ENCODE measurements at regions not wholly inside any gene's neighbourhood (a gene's known extent, or its start where the extent isn't known, plus 50 kb on each side); places are given as distances from the start of the nearest gene placed in this dataset.

DNA sequence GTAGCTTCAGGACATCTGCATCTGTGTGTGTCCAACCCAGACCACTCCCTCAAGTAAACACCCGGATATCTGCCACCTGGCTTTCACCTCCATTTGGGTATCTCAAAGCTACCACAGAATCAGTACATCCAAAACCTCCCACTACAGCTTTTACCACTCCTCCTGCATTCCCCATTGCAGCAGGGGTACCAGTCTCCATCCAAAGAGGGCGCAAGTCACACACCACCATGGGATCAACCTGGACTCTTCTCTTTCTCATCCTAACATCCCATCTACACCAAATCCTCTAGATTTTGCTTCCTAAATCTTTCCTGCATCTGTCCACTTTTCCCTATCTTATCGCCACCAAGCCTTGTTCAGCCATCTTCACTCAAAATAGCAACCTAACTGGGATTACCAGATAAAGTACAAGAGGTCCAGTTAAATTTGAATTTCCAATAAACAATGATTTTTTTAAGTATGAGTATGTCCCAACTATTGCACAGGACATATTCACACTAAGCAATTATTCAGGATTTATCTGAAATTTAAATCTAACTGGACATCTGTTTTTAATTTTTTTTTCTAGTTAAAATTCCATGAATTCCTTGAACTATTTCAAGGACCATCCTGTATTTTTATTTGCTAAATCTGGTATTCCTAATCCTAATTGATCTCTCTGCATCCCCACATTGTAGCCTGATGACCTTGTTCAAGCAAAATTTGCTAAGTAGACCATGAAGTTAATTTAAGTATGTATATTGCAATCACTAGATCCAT lies 164.3 kb upstream of the MLN start:
- DNase-seq (ENCODE audit: low read depth) = no peak

DNA sequence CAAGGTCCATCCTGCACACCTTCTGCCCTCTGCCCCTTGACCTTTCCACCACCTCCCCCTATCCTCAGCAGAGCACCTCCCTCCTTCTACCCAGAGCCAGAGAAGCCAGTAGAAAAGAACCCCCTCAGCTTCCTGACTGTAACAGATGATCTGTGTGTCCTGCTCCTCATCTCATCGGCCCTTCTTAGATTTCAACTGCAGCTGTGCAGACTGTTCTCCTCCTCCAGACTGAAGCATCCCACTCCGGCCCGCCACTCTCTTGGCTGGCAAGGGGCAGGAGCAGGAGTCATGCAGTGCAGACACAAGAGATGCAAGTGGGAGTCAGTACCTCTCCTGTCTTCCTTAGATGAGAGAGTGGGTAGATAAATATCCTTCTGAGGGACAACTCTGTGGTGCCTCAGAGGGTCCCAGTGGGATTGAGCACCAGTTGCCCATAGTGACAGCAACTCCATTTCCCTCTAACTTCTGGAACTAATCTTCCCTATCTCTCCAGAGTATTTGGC lies 163.5 kb upstream of the MLN start:
- DNase-seq (ENCODE audit: low read depth) = peak; percentile 5

DNA sequence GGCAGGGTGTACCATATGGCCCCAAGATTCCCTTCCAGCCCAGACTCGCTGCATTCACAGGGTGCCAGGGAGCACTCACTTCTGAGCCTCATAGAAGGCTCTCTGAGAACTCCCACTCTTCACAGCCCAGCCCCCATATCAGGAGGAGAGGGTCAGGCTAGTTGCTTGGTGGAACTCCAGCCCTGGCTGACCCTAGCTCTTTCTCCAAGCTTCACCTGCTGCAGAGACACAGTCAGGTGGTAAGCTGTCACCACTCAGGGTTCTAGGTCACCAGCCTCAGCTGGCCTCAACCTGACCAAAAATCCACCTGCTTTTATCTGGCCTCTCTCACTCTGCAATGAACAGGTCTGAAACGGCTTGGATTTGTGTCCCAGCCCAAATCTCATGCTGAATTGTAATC lies 162.7 kb upstream of the MLN start:
- DNase-seq (ENCODE audit: low read depth) = no peak

DNA sequence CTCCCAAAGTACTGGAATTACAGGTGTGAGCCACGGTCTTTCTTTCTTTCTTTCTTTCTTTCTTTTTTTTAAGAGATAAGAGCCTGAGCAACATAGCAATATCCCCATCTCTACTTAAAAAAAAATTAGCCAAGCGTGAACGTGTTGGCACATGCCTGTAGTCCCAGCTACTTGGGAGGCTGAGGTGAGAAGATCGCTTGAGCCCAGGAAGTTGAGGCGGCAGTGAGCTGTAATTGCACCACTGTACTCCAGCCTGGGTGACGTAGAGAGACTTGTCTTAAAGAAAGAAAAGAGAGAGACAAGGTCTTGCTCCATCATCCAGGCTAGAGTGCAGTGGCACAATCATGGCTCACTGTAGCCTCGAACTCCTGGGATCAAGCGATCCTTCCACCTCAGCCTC lies 162.0 kb upstream of the MLN start:
- DNase-seq (ENCODE audit: low read depth) = no peak

DNA sequence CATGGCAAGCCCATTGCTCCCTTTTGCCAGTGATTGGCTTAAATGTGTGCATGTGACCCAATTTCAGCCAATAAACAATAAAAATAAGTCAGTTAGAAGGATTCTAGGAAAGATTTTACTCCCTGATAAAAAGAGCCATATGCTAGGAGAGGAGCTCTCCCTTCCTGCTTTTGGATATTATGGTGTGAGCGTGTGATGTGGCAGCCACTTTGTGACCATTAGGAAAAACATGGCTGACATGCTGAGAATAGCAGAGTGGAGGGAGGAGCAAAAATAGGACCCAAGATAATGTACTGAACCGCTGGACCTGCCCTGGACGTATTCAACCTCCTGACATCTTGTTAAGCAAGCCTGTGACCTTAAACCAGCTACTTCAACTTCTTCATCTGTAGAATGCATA lies 160.6 kb upstream of the MLN start:
- DNase-seq (ENCODE audit: low read depth) = no peak

DNA sequence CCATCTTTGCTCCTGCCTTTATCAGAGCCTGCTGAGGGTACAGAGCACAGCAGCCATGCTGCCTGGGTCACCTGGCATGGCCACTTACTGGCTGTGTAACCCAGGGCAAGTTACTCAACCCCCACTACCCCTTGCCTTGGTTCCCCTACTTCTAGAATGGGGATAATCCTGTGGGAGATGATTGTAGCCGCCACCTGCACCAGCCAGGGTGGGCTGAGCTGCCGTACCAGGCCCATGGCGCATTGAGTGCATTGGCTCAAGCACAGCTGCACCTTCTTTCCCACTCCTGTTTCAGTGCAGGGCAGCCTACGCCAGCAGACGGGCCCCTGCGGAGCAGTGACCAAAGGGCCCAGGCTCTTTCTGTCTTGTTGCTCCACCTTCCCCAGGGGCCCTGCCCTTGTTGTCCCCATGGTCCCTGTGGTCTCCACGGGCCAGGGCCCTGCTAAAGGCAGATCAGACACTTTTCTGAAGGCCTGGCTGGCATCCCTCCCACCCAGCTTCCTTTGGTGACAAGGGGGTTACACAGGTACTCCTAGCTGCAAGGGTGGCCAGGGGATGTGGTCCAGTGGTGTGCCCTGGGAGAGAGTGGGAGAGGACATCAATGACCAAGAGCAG lies 159.4 kb upstream of the MLN start:
- DNase-seq (ENCODE audit: low read depth) = no peak

DNA sequence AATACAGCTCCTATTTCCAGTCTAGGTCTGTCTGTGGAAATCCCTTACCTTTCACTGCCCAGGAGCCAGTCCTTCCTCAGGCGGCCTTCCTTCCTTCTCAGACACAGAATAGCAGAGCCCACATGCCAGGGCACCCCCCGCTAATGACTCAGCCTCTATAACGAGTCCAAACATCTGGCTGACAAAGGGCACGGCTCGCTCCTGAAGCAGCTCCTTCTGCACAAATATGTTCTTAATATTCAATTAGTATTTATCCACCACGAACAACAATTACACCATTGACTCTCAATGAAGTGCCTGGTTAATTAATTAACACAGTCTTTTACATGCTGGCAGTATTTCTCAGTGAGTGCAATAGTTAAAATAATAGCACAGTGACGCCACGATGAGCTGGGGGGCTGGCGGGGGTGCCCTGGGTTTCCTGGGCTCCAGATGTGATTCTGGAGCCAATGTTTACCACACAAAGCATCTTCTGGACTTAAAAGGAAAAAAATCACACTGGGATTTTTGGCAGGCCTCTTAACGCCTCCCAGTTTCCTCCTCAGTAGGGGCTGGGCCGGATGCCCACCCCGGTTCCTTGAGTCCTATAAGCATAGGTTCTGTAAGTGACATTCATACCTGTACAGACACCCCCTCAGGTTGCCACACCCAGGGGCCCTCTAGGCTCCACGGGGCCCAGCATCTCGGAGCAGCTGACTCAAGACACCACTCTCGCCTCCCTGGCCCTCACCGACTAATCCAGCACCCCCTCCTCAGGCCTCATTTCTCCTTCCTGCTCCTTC lies 158.6 kb upstream of the MLN start:
- peak; percentile 17 for DNase-seq (ENCODE audit: low read depth)

DNA sequence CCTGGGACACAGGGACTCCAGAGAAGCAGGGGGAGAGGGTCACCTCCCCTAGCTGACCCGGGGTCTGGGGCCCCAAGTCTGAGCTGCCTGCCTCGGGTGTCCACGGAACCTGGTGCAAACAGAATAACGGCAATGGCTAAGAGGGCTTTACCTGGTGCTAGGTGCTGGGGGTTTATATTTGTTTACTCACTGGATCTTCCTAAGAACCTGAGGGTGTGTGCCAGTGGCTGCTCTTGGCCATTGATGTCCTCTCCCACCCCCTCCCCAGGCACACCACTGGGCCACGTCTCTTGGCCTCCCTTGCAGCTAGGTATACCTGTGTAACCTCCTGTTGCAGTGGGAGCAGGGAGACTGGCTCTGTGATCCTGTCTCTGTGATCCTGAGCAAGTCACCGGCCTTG lies 157.9 kb upstream of the MLN start:
- no peak for DNase-seq (ENCODE audit: low read depth)

DNA sequence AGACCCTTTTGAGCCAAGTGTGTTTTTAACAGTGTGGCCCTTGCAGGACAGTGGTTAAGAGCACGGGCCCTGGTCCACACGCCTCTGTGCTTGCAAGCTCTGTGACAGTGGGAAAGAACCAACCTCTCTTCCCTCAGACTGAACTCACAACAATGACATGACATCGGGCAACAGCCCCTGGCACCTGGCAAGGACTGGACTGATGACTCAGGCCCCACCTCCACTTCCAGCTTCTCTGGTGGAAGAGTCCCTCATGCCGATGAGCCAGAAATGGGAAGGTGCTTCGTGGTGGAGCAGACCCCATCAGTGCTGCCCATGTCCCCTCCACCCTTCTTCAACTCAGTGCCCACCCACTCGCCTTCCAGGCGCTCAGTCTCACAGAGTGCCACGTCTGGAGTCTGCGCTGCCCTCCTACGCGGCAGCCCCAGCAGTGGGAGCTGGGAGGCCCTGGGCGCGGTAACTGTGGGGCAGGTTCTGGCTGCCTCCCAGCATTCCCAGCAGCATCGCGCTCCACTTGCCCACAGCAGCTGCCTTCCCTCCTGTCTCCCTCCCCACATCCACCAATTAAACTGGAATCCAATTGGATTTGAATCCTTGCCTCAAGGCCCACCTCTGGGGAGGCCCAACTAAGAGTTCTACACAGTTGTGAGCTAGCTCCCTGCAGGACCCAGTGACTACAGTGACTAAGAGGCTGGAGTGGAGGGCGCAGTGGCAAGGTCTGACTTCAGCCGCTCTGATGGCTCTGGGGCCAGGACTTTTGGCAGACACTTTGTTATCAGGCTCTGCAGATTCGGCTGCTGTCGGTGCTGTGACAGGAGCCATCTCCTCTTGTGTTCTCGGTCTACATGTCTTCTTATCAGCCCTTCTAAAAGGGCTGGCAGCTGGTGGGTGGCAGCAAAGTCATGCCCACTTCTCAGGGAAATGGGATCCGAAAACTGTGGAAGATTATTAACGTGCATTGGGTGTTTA lies 156.8 kb upstream of the MLN start:
- DNase-seq (ENCODE audit: low read depth) = no peak

DNA sequence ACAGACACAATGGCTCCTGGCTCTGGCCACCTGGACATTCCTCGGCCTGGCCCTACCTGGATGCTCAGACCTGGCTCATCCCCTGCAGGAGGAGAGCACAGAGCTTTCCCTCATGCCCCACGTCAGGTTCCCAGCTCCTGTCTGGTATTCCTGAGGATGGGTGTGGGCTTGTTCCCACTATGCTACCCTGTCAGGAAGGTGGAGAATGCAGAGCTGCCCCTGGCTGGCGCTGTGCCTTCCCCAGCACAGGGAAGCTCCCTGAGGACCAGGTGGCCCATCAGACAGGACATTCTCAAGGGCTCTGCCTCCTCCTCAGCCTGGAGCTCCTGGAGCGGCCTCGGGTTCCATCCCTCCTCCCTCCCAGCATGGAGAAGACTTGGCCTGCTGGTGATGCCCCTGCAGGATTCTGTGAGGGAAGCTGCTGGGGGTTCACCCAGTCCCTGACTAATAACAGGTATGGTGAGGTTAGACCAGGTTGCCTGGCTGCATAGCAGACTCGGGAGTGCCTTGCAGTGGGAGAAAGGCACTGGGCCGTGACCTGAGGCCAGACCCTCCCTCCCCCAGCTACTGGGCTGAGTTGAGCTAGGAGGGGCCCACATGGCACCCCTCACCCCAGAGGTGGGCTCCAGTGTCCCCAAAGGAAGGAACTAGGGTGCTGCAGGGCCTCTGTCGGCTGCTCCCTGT lies 156.0 kb upstream of the MLN start:
- DNase-seq (ENCODE audit: low read depth) = no peak

DNA sequence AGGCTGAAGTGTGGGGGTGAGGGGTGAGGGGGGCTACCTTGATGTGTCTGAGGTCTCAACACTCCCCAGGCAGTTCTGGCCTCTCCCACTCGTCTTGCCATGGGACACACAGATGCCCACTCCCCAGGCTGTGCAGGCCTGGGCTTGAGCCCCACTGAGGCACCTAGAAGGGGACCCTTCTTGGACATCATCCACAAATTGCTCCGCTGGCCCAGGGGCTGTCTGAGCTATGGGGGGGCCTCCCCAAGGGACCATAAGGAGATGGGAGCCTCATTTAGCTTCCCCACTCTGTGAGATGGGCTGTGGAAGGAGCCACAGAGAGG lies 155.5 kb upstream of the MLN start:
- no peak for DNase-seq (ENCODE audit: low read depth)

DNA sequence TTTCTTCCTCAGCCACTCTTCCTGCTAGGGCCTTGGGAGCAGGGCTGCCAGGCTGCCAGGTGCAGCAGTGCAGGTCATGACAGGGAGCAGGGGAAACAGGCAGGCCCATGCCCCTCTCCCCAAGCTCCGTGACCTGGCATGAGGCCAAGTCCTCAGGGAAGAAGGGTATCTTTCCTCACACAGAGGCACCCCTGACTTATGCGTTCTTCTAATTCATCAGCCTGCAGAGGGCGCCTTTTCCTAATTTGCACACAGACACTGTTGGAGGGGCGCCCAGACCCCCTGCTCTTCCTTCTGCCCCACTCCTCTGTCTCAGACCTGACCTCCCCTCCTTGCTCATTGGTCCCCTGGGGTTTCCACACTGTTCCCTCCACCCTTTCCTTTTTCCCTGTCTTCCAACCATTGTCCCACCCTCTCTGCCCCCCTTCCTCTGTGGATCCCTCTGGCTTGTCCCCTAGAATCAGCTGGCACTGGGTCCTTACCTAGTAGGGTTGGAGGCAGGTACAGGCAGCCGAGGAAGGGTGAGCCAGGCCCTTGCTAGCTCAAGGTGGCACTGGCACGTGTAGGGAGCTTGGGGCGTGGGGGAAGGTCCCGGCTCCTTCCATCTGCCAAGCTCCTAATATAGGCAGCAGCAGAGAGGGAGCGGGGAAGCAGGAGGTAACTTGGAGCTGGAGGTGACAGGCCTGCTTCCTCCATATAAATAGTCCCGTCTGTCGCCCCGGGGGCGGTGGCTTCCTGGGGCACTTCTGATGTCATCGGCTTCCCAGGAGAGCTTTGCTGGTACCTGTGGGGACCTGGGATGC lies 154.9 kb upstream of the MLN start:
- no peak for DNase-seq (ENCODE audit: low read depth)

DNA sequence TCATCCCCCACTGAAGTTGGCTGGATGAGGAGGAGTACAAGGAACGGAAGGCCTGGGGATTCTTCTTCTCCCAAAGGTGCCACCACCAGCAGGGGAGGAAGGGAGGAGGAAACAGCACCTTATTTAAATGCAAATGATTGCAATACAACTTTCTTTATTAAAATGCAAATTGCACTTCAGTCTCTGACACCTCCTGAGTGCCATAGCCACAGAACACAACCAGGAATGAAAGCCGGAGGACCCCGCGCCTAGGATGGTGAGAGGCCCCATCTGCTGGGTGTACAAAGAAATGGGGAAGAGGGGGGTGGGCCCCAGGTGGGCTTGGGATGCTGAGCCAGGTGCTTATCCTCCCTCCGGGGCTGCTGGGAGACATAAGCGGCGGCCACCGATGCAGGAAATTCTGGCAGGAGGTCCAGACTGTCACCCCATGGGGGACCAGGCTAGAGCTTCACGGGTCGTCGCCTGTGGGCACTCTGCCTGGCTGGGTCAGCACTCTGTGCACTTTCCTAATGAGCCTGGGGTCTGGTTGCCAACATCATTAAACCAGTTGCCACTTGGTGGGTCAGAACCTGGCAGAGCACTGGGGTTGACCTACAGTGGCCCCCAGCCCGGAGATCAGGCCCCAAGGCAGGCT lies 154.2 kb upstream of the MLN start:
- no peak for DNase-seq (ENCODE audit: low read depth)

DNA sequence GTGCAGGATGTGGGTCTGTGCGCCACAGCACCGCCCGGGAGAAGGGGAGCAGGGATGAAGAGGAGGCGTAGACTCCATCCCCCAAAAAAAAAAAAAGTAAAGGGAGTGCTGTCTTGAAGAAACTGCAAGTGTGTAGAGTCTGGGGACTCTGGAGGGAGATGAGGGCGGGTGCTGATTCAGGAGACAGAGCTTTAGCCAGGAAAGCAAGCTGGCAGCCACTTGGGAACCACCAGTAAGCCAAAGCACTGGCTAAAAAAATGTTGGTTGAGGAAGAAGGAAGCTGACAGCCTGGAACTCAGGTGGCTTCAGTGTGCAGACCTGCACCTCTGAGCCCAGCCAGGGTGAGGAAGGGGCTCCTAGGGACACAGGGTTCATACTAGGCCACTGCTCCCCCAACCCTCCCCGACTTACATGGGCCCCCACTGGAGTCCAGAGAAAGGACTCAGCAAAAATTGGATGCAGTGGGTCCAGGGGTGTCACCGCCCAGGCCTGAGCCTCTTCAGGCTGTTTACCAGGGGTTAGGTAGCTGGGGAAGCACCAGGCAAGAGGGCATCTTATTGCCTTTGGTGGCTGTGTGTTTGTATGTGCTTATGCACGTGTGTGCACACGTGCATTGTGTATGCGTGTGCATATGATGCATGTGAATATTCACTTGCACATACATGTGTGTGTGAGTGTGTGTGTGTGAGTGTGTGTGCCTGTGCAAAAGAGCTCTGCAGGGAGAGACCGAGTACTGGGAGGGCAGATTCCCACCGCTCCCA lies 153.5 kb upstream of the MLN start:
- DNase-seq (ENCODE audit: low read depth) = no peak

DNA sequence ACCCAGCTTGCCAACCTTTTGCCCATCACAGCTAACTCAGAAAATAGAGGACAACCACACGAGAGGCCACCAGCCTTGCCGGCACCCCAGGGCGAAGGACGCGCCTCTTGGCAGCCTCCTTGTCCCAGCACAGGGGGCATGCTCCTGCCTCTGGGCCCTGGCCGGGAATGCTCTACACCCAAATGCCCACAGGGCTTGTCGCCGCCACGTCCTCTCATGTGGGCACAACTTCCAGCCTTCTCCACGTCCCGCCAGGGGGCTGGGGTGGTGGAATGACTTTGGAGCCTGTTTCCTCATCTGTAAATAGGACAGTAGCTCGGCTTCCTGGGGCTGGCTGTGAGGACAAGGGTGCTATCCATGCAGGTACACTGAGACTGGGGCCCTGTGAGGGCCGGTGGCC lies 152.4 kb upstream of the MLN start:
- no peak for DNase-seq (ENCODE audit: low read depth)

DNA sequence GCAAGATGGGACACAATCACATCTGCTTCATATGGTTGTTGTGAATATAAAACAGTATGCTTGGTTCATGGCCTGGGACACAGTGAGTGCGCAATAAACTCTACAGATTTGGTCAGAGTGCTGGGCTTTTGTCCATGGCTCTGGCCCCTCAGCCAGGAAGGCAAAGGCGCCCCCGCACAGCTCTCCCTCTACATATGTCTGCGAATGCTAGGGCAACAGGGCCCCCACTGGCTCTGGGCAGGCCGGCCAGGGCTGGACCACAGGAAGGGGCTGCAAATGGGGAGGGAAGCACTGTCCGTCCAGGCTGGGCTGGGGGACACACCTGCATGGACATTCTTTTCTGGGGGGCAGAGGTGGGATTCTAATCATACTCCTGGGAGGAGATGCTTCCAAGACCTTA lies 151.8 kb upstream of the MLN start:
- DNase-seq (ENCODE audit: low read depth) = no peak

DNA sequence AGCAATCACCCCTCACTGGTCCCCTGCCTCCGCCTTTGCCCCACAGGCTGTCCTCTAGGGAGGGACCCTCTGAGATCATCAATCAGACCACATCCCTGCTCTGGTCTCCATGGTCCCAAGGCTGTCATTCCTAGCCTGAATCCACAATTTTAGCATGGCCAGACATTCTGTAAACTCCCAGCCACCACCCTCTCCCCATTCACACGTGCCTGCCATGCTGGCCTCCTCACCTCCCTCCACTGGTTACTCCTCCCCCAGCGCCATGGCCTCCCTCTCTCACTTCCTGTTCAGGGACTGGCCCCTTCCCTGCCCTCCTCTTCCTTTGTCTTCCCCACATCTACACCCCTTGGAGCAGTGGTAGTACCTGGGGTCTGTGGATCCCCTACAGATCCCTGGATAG lies 150.7 kb upstream of the MLN start:
- no peak for DNase-seq (ENCODE audit: low read depth)

DNA sequence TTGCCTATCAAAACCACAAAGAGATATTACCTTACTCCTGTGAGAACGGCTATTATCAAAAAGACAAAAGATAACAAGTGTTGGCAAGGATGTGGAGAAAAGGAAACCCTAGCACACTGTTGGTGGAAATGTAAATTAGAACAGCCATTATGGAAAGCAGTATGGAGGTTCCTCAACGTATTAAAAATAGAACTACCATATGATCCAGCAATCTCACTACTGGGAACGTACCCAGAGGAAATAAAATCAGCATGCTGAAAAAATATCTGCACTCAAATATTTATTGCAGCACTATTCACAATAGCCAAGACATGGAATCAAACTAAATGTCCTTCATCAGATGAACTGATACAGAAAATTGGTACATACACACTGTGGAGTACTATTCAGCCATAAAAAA lies 149.4 kb upstream of the MLN start:
- DNase-seq (ENCODE audit: low read depth) = no peak

DNA sequence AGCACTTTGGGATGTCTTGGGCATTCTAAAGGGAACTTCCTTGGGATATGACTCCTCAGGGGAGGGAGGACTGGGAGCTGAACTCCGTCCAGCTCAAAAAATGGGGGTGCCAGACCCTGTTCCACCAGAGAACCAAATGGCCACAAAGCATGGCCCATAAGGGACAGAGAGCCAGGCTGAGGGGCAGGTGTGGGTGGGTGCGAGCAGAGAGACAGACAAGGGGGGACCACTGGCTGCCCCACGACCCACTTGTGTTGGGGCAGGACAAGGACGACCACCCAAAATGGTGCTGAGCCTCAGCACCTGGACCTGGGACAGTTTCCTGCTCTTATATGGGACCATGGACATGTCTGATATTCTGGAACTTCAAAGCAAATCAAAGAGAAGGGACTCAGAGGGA lies 148.2 kb upstream of the MLN start:
- no peak for DNase-seq (ENCODE audit: low read depth)
